Neuronal stem cell (in vitro differentiated cells): ENCODE measurements at regions not wholly inside any gene's neighbourhood (a gene's known extent, or its start where the extent isn't known, plus 50 kb on each side); places are given as distances from the start of the nearest gene placed in this dataset. TPM values are rescaled to one million over a fixed set of nuclear protein-coding genes. Genes with fewer than 3 reads are reported as not detected.

Experiments used
- DNase-seq: peaks from one replicate; pipeline ENCODE4 v3.0.0-alpha.2; 2013; ENCODE audit warnings: low spot score
- H2AFZ ChIP-seq: one replicate; pipeline ENCODE4 v1.6.1; 2013; ENCODE audit warnings: mild to moderate bottlenecking, low read length, inconsistent platforms
- H2AK5ac ChIP-seq: 2 replicates; pipeline ENCODE4 v1.6.1; 2013; ENCODE audit warnings: low read depth, mild to moderate bottlenecking, inconsistent platforms, low read length, moderate library complexity, mixed read lengths
- H2BK120ac ChIP-seq: 2 replicates; pipeline ENCODE4 v1.6.1; 2013; ENCODE audit warnings: low read depth, mild to moderate bottlenecking, inconsistent platforms, low read length, moderate library complexity, mixed read lengths
- H2BK12ac ChIP-seq: one replicate; pipeline ENCODE4 v1.6.1; 2013; ENCODE audit warnings: low read length, inconsistent platforms
- H2BK15ac ChIP-seq: 2 replicates; pipeline ENCODE4 v1.6.1; 2013; ENCODE audit warnings: mild to moderate bottlenecking, low read length, inconsistent platforms, mixed read lengths
- H2BK5ac ChIP-seq: one replicate; pipeline ENCODE4 v1.6.1; 2013; ENCODE audit warnings: inconsistent platforms, mild to moderate bottlenecking, low read length, moderate library complexity
- H3K14ac ChIP-seq: one replicate; pipeline ENCODE4 v1.6.1; 2013; ENCODE audit warnings: low read length, inconsistent platforms
- H3K18ac ChIP-seq: 2 replicates; pipeline ENCODE4 v1.6.1; 2013; ENCODE audit warnings: low read length, inconsistent platforms
- H3K23ac ChIP-seq: 2 replicates; pipeline ENCODE4 v1.6.1; 2013; ENCODE audit warnings: low read depth, mild to moderate bottlenecking, mixed read lengths, low read length, inconsistent platforms; ENCODE audit not compliant: poor library complexity
- H3K27ac ChIP-seq: replicated peaks from 3 replicates; pipeline ENCODE4 v1.5.1; 2013; ENCODE audit warnings: low read length, inconsistent platforms
- H3K27me3 ChIP-seq, 3 experiments: 2 replicates each; pipeline ENCODE4 v1.6.1; 2013; ENCODE audit warnings: low read length in 3 of 3, mild to moderate bottlenecking in 2 of 3, inconsistent platforms in 1 of 3, low read depth in 1 of 3, mixed read lengths in 1 of 3, moderate library complexity in 1 of 3; ENCODE audit not compliant: control insufficient read depth in 3 of 3, insufficient read depth in 3 of 3
- H3K36me3 ChIP-seq, 2 donors: replicated peaks in 1 of 2; 2 replicates each; pipeline ENCODE4 v1.6.1; 2013; ENCODE audit warnings: low read length in 2 of 2; ENCODE audit not compliant: control insufficient read depth in 2 of 2, insufficient read depth in 2 of 2
- H3K4ac ChIP-seq: 2 replicates; pipeline ENCODE4 v1.6.1; 2013; ENCODE audit warnings: inconsistent platforms, mild to moderate bottlenecking, low read length, moderate library complexity
- H3K4me1 ChIP-seq, 2 donors: 1 replicate in 1 of 2; 2 replicates in 1 of 2; pipeline ENCODE4 v1.6.1; 2013; ENCODE audit warnings: low read length in 2 of 2, low read depth in 1 of 2; ENCODE audit not compliant: control insufficient read depth in 2 of 2, insufficient read depth in 1 of 2
- H3K4me2 ChIP-seq: one replicate; pipeline ENCODE4 v1.6.1; 2013; ENCODE audit warnings: mild to moderate bottlenecking, low read length, inconsistent platforms; ENCODE audit not compliant: insufficient read depth, poor library complexity, severe bottlenecking
- H3K4me3 ChIP-seq, 2 donors: 2 replicates each; pipeline ENCODE4 v1.5.1; 2013; ENCODE audit warnings: low read length in 2 of 2, mild to moderate bottlenecking in 2 of 2, inconsistent platforms in 1 of 2, moderate library complexity in 1 of 2
- H3K79me1 ChIP-seq: one replicate; pipeline ENCODE4 v1.6.1; 2013; ENCODE audit warnings: low read depth, mild to moderate bottlenecking, inconsistent platforms, low read length, moderate library complexity
- H3K9ac ChIP-seq: one replicate; pipeline ENCODE4 v1.6.1; 2013; ENCODE audit warnings: mild to moderate bottlenecking, low read depth, low read length, inconsistent platforms; ENCODE audit not compliant: poor library complexity
- H3K9me3 ChIP-seq, 2 donors: replicated peaks in 1 of 2; 2 replicates each; pipeline versions ENCODE3 to v1.6.1; 2013; ENCODE audit warnings: low read length in 2 of 2, mild to moderate bottlenecking in 2 of 2, inconsistent platforms in 1 of 2, low read depth in 1 of 2, mixed read lengths in 1 of 2, moderate library complexity in 1 of 2; ENCODE audit not compliant: control insufficient read depth in 2 of 2, insufficient read depth in 1 of 2
- H4K8ac ChIP-seq: one replicate; pipeline ENCODE4 v1.6.1; 2013; ENCODE audit warnings: low read depth, mild to moderate bottlenecking, inconsistent platforms, low read length, moderate library complexity
- H4K91ac ChIP-seq: one replicate; pipeline ENCODE4 v1.6.1; 2013; ENCODE audit warnings: low read length, low read depth, mild to moderate bottlenecking, inconsistent platforms; ENCODE audit not compliant: poor library complexity
- WGBS, 2 donors: extraction: QIAGEN DNeasy Blood & Tissue Kit; methylation state at CpG; one replicate each; pipeline ENCODE4 v1.1.7; 2013; ENCODE audit warnings: missing lambda C conversion rate in 2 of 2, mixed read lengths in 1 of 2; ENCODE audit not compliant: insufficient read length in 2 of 2, insufficient replicate concordance in 1 of 2; ENCODE audit errors: extremely low coverage in 2 of 2; 5-methylcytosine and 5-hydroxymethylcytosine counted together
- small RNA-seq: library from polyadenylated mRNA; stranded (forward); fragments of <200 nt; extraction: miRNeasy Mini kit (QIAGEN cat#:217004); gene quantifications from one replicate; pipeline ENCODE3, GENCODE V24; 2013; ENCODE audit not compliant: insufficient read depth

GRCh38 chr2:211302676-211303075 lies 746.3 kb downstream of the CPS1 start:
- peak overlapping the region; percentile 15 for H2AFZ ChIP-seq
- H2AK5ac ChIP-seq, result no peak overlapping the region
- H3K18ac ChIP-seq, result no peak overlapping the region

GRCh38 chr2:211306929-211307328 lies 750.5 kb downstream of the CPS1 start:
- Histone ChIP-seq H2BK15ac (no peak overlapping the region), H2AFZ (peak overlapping the region; percentile 28), H3K4me2 (no peak overlapping the region), H2BK5ac (no peak overlapping the region), H3K4me1 (no peaks in the 10 kb centered on the region), H3K4ac (no peak overlapping the region), H2BK12ac (no peak overlapping the region), H3K79me1 (no peaks in the 10 kb centered on the region), H3K27me3 (no peaks in the 10 kb centered on the region), H3K14ac (no peak overlapping the region), H3K9me3 (no peaks in the 10 kb centered on the region), H3K36me3 (no peaks in the 10 kb centered on the region), H3K23ac (no peak overlapping the region), H3K9ac (no peak overlapping the region), H3K4me3 (no peak overlapping the region), H4K8ac (no peak overlapping the region), H2BK120ac (no peak overlapping the region), H2AK5ac (no peak overlapping the region), H3K27ac (no peak overlapping the region), H3K18ac (no peak overlapping the region), H4K91ac (no peak overlapping the region)
- DNase-seq, result no peak
- WGBS, 2 donors, result no CpG with 5 or more reads among the region's 3 CpGs

More at GRCh38 chr2:211302676-211303075, 746.3 kb downstream of the CPS1 start:
- no peak overlapping the region for H4K91ac ChIP-seq
- no peak overlapping the region for H3K23ac ChIP-seq
- H3K4me3 ChIP-seq, result no peak overlapping the region
- H3K9me3 ChIP-seq, result no peaks in the 10 kb centered on the region
- H3K27ac ChIP-seq, result no peak overlapping the region
- no peaks in the 10 kb centered on the region for H3K27me3 ChIP-seq
- no peak for DNase-seq
- H2BK15ac ChIP-seq, result no peak overlapping the region
- no peaks in the 10 kb centered on the region for H3K36me3 ChIP-seq
- H3K4me1 ChIP-seq, result no peaks in the 10 kb centered on the region
- H2BK12ac ChIP-seq, result no peak overlapping the region
- H2BK5ac ChIP-seq, result no peak overlapping the region
- no peak overlapping the region for H4K8ac ChIP-seq
- no CpG with 5 or more reads among the region's 4 CpGs for WGBS, 2 donors
- no peak overlapping the region for H2BK120ac ChIP-seq
- H3K4ac ChIP-seq, result no peak overlapping the region
- H3K4me2 ChIP-seq, result no peak overlapping the region
- H3K9ac ChIP-seq, result no peak overlapping the region
- no peak overlapping the region for H3K14ac ChIP-seq
- no peaks in the 10 kb centered on the region for H3K79me1 ChIP-seq

Small RNA genes lying in the stretch of these regions (small RNA-seq; reads per million reads assigned to genes)
- not detected for gene AC013404.1
